HL-60 (cell line): ENCODE measurements at regions not wholly inside any gene's neighbourhood (a gene's known extent, or its start where the extent isn't known, plus 50 kb on each side); places are given as distances from the start of the nearest gene placed in this dataset.

Experiments
- DNase-seq, 2 experiments: peaks; one replicate each; pipeline ENCODE4 v3.0.0-alpha.2; 2010 to 2020; ENCODE audit warnings: low read depth in 1 of 2, low spot score in 1 of 2
- H3K27ac ChIP-seq: fragments of 250-450 bp; sonication (Bioruptor Pico); replicated peaks from 2 replicates; pipeline ENCODE4 v1.5.1; 2020; ENCODE audit warnings: mild to moderate bottlenecking, moderate library complexity
- H3K27me3 ChIP-seq: fragments of 250-450 bp; sonication (Bioruptor Pico); 2 replicates; pipeline ENCODE4 v1.5.1; 2021; ENCODE audit warnings: mild to moderate bottlenecking, moderate library complexity; ENCODE audit not compliant: insufficient read depth, poor library complexity, severe bottlenecking
- H3K4me3 ChIP-seq: replicated peaks from 2 replicates; pipeline ENCODE4 v1.5.1; 2011; ENCODE audit warnings: mild to moderate bottlenecking, control low read depth, low read length; ENCODE audit not compliant: insufficient read depth
- GABPA ChIP-seq: IDR thresholded peaks from 2 replicates; pipeline ENCODE4 v1.6.1; 2012; ENCODE audit warnings: low read depth
- POLR2AphosphoS5 ChIP-seq: IDR thresholded peaks from 2 replicates; pipeline ENCODE4 v1.6.1; 2012; ENCODE audit warnings: low read depth
- SPI1 ChIP-seq: IDR thresholded peaks from 2 replicates; pipeline ENCODE4 v1.6.1; 2012; ENCODE audit warnings: low read depth, mild to moderate bottlenecking, borderline replicate concordance
- TF ChIP-seq, protein P1 (sequence below): IDR thresholded peaks from 2 replicates; pipeline ENCODE4 v1.6.1; 2012; ENCODE audit warnings: low read depth; ENCODE audit not compliant: insufficient replicate concordance
- TF ChIP-seq, protein P2 (sequence below): IDR thresholded peaks from one replicate; pipeline ENCODE4 v1.5.1; 2011; ENCODE audit warnings: low read length, control low read depth, inconsistent platforms; ENCODE audit not compliant: insufficient read depth

DNA sequence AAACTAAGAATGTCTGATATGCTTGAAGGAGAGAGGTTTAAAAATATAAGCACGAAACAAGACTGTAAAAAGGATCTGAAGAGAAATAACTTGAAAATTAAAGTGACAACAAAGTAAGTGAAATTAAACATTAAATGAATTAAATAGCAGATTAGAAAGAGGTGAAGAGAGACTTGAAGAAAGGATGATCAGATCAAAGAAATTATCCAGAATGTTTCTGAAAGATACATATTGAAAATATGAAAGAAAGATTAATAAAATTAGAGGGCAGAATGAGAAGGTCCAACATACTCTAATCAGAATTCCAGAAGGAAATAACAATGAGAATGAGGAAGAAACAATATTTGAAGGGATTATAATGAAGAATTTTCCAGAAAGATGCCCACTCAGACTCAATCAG, 151.1 kb downstream of the FAM76B start:
- DNase-seq, result no peak
- Histone ChIP-seq H3K27ac (no peak overlapping the region), H3K4me3 (no peak overlapping the region), H3K27me3 (no peaks in the 10 kb centered on the region)
- TF ChIP-seq, protein P1, sequence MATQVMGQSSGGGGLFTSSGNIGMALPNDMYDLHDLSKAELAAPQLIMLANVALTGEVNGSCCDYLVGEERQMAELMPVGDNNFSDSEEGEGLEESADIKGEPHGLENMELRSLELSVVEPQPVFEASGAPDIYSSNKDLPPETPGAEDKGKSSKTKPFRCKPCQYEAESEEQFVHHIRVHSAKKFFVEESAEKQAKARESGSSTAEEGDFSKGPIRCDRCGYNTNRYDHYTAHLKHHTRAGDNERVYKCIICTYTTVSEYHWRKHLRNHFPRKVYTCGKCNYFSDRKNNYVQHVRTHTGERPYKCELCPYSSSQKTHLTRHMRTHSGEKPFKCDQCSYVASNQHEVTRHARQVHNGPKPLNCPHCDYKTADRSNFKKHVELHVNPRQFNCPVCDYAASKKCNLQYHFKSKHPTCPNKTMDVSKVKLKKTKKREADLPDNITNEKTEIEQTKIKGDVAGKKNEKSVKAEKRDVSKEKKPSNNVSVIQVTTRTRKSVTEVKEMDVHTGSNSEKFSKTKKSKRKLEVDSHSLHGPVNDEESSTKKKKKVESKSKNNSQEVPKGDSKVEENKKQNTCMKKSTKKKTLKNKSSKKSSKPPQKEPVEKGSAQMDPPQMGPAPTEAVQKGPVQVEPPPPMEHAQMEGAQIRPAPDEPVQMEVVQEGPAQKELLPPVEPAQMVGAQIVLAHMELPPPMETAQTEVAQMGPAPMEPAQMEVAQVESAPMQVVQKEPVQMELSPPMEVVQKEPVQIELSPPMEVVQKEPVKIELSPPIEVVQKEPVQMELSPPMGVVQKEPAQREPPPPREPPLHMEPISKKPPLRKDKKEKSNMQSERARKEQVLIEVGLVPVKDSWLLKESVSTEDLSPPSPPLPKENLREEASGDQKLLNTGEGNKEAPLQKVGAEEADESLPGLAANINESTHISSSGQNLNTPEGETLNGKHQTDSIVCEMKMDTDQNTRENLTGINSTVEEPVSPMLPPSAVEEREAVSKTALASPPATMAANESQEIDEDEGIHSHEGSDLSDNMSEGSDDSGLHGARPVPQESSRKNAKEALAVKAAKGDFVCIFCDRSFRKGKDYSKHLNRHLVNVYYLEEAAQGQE, result no peak
- TF ChIP-seq, protein P2, sequence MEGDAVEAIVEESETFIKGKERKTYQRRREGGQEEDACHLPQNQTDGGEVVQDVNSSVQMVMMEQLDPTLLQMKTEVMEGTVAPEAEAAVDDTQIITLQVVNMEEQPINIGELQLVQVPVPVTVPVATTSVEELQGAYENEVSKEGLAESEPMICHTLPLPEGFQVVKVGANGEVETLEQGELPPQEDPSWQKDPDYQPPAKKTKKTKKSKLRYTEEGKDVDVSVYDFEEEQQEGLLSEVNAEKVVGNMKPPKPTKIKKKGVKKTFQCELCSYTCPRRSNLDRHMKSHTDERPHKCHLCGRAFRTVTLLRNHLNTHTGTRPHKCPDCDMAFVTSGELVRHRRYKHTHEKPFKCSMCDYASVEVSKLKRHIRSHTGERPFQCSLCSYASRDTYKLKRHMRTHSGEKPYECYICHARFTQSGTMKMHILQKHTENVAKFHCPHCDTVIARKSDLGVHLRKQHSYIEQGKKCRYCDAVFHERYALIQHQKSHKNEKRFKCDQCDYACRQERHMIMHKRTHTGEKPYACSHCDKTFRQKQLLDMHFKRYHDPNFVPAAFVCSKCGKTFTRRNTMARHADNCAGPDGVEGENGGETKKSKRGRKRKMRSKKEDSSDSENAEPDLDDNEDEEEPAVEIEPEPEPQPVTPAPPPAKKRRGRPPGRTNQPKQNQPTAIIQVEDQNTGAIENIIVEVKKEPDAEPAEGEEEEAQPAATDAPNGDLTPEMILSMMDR, result no peak
- TF ChIP-seq GABPA (no peak), POLR2AphosphoS5 (no peak), SPI1 (no peak)

DNA sequence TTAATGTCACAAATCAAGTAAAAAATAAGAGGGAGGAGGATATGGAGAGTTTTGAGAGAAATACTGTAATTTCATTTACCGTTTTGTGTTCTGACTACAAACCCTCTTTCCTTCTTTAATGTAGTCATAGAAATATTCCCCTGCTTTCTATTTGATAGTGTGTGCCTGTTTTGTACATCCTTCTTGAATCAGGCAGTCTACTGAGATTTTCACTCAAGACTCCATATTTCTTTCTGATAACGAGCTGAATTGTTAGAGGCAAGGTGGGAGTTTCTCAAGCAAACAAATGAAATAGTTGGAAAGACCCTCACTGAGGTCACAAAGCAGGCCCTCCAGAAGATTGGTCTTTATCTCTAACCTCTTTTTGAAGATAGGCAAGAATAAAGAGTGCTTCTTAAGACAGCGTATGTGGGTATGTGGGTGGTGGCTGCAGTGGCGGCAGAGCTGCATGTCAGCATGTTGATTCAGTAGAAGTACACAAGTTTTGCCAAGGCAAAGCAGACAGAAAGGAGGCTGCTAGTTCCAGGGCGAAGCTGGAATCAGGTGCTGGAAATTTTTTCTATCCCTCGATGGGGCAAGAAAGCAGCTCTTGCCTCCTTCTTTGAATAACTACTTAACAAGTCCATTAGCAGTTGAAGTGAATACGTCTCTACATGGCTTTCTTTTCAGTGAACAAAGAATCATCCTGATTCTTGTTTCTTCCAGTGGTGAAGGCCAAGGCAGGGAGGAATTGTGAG, 164.2 kb downstream of the FAM76B start:
- H3K27me3 ChIP-seq, result no peaks in the 10 kb centered on the region
- no peak for DNase-seq
- no peak overlapping the region for H3K27ac ChIP-seq
- TF ChIP-seq, protein P1, result no peak
- TF ChIP-seq POLR2AphosphoS5 (no peak), GABPA (no peak), SPI1 (no peak)
- TF ChIP-seq, protein P2, result no peak
- H3K4me3 ChIP-seq, result no peak overlapping the region

DNA sequence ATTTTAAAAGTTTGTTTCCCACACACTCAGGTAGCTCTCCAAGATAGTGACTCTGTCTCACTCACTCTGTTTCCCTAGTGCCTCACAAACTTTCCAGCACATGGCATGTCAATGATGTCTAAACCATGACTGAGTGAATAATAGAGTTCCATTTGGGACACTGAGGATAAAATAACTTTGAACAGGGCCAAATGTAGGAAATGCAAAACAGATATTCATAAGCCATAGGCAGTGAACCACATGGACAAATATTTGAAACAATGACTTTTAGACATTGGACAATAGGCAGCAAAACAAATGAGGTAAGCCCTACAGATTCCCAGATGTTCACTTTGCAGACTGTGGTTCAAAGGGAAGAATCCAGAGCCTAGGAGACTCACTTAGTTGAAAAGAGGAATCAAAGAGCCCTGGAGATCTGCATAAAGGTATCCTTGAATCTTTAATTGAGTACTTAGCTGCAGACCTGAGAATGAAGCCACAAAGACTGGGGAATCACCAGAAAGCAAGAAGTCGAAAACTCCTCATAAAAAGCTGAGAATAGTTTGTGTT, 173.3 kb downstream of the FAM76B start:
- no peak overlapping the region for H3K4me3 ChIP-seq
- H3K27ac ChIP-seq, result no peak overlapping the region
- DNase-seq, result no peak
- no peaks in the 10 kb centered on the region for H3K27me3 ChIP-seq
- TF ChIP-seq POLR2AphosphoS5 (no peak), GABPA (no peak), SPI1 (no peak)
- TF ChIP-seq, protein P1, result no peak
- TF ChIP-seq, protein P2, result no peak
